DND-41 (cell line): ENCODE measurements at regions not wholly inside any gene's neighbourhood (a gene's known extent, or its start where the extent isn't known, plus 50 kb on each side); places are given as distances from the start of the nearest gene placed in this dataset.

Source experiments
- ATAC-seq: fragments of 200-7000 bp; cut with Tn5 transposase; 3 replicates; pipeline ENCODE4 v1.9.1; 2021; ENCODE audit warnings: low read depth; ENCODE audit not compliant: insufficient read depth
- DNase-seq: peaks from one replicate; pipeline ENCODE4 v3.0.0-alpha.2; 2020
- H2AFZ ChIP-seq: 2 replicates; pipeline ENCODE4 v1.6.0; 2012; ENCODE audit warnings: low read depth, low read length
- H3K27ac ChIP-seq: 2 replicates; pipeline ENCODE4 v1.5.1; 2012; ENCODE audit warnings: low read length, inconsistent platforms
- H3K27me3 ChIP-seq: fragments of 200-600 bp; sonication (generic); 2 replicates; pipeline ENCODE4 v1.6.0; 2012; ENCODE audit warnings: low read length, mild to moderate bottlenecking, inconsistent platforms; ENCODE audit not compliant: insufficient read depth, poor library complexity
- H3K36me3 ChIP-seq: 2 replicates; pipeline ENCODE4 v1.5.1; 2012; ENCODE audit warnings: low read length, inconsistent platforms; ENCODE audit not compliant: insufficient read depth
- H3K4me1 ChIP-seq: 2 replicates; pipeline ENCODE4 v1.5.1; 2012; ENCODE audit warnings: mild to moderate bottlenecking, low read length; ENCODE audit not compliant: insufficient read depth
- H3K4me2 ChIP-seq: 2 replicates; pipeline ENCODE4 v1.6.0; 2012; ENCODE audit warnings: mild to moderate bottlenecking, moderate library complexity, low read length, inconsistent platforms; ENCODE audit not compliant: insufficient read depth
- H3K4me3 ChIP-seq, 2 experiments: fragments of 200-600 bp in 1 of 2; shearing (Covaris generic) in 1 of 2; 2 replicates each; pipeline ENCODE4 v1.5.1; 2012 to 2016; ENCODE audit warnings: inconsistent platforms in 2 of 2, low read length in 2 of 2, mild to moderate bottlenecking in 2 of 2, low read depth in 1 of 2, moderate library complexity in 1 of 2
- H3K79me2 ChIP-seq: 2 replicates; pipeline ENCODE4 v1.6.0; 2012; ENCODE audit warnings: low read length, inconsistent platforms; ENCODE audit not compliant: insufficient read depth
- H3K9ac ChIP-seq: 2 replicates; pipeline ENCODE4 v1.6.0; 2012; ENCODE audit warnings: low read depth, mild to moderate bottlenecking, inconsistent platforms, low read length, moderate library complexity
- H3K9me3 ChIP-seq: 2 replicates; pipeline ENCODE4 v1.5.1; 2012; ENCODE audit warnings: low read length, moderate library complexity, mild to moderate bottlenecking, inconsistent platforms; ENCODE audit not compliant: insufficient read depth, severe bottlenecking
- H4K20me1 ChIP-seq: 2 replicates; pipeline ENCODE4 v1.6.0; 2012; ENCODE audit warnings: low read length; ENCODE audit not compliant: insufficient read depth
- CTCF ChIP-seq: IDR thresholded peaks from 2 replicates; pipeline ENCODE4 v1.5.1; 2012; ENCODE audit warnings: borderline replicate concordance, low read length, moderate library complexity, mild to moderate bottlenecking; ENCODE audit not compliant: poor library complexity, severe bottlenecking; ENCODE audit errors: extremely low read depth
- EZH2 ChIP-seq: IDR thresholded peaks from 3 replicates; pipeline ENCODE4 v1.6.1; 2012; ENCODE audit warnings: borderline replicate concordance, low read depth, mild to moderate bottlenecking, moderate library complexity, low read length, inconsistent platforms; ENCODE audit not compliant: severe bottlenecking

GRCh38 chr1:114318961-114319360 lies 165.3 kb upstream of the SYT6 start:
- no peaks in the 10 kb centered on the region for H3K36me3 ChIP-seq

GRCh38 chr1:114316204-114316603 lies 162.5 kb upstream of the SYT6 start:
- Histone ChIP-seq H3K27ac (no peak overlapping the region), H2AFZ (no peak overlapping the region), H3K27me3 (no peaks in the 10 kb centered on the region), H3K36me3 (no peaks in the 10 kb centered on the region), H3K79me2 (no peaks in the 10 kb centered on the region), H3K9ac (no peak overlapping the region), H3K9me3 (peaks cover 3% of the 10 kb centered on the region), H3K4me3 (no peak overlapping the region), H3K4me2 (no peak overlapping the region), H4K20me1 (no peaks in the 10 kb centered on the region), H3K4me1 (no peaks in the 10 kb centered on the region)
- ATAC-seq (no peak), DNase-seq (no peak)
- no peak for TF ChIP-seq EZH2

More at GRCh38 chr1:114318961-114319360, 165.3 kb upstream of the SYT6 start:
- Histone ChIP-seq H2AFZ (no peak overlapping the region), H3K27ac (no peak overlapping the region), H3K4me3 (no peak overlapping the region), H4K20me1 (no peaks in the 10 kb centered on the region), H3K27me3 (no peaks in the 10 kb centered on the region), H3K79me2 (no peaks in the 10 kb centered on the region), H3K4me1 (peaks cover 13% of the 10 kb centered on the region), H3K9me3 (no peaks in the 10 kb centered on the region), H3K9ac (no peak overlapping the region), H3K4me2 (no peak overlapping the region)
- ATAC-seq (no peak), DNase-seq (no peak)
- TF ChIP-seq CTCF = no peak

- DNase-seq = no peak
- H2AFZ ChIP-seq = no peak overlapping the region
- ATAC-seq = no peak
- H3K36me3 ChIP-seq = no peaks in the 10 kb centered on the region
- H3K79me2 ChIP-seq = no peaks in the 10 kb centered on the region
- H3K9me3 ChIP-seq = peaks cover 3% of the 10 kb centered on the region
- no peak overlapping the region for H3K4me2 ChIP-seq
- H3K27me3 ChIP-seq = no peaks in the 10 kb centered on the region
- H3K27ac ChIP-seq = no peak overlapping the region
- TF ChIP-seq CTCF (no peak), EZH2 (no peak)
- no peaks in the 10 kb centered on the region for H4K20me1 ChIP-seq
- H3K4me3 ChIP-seq = no peak overlapping the region
- no peak overlapping the region for H3K9ac ChIP-seq
- 0 out of 2 replicates have a peak, but pooled peaks cover under 1% of the 10 kb centered on the region for H3K4me1 ChIP-seq
Measured at GRCh38 chr1:114315631-114316030, 162.0 kb upstream of the SYT6 start.

- H3K36me3 ChIP-seq = no peaks in the 10 kb centered on the region
- H3K4me2 ChIP-seq = no peak overlapping the region
- no peak overlapping the region for H3K4me3 ChIP-seq
- H3K9me3 ChIP-seq = peaks cover 3% of the 10 kb centered on the region
- H3K27ac ChIP-seq = no peak overlapping the region
- H3K79me2 ChIP-seq = no peaks in the 10 kb centered on the region
- TF ChIP-seq EZH2 = no peak
- TF ChIP-seq CTCF = no peak
- ATAC-seq = no peak
- H3K27me3 ChIP-seq = no peaks in the 10 kb centered on the region
- H2AFZ ChIP-seq = no peak overlapping the region
- H3K4me1 ChIP-seq = peaks cover 2% of the 10 kb centered on the region; the same call in 1 of the 2 replicates
- no peak overlapping the region for H3K9ac ChIP-seq
- no peak for DNase-seq
- no peaks in the 10 kb centered on the region for H4K20me1 ChIP-seq
Measured at GRCh38 chr1:114314576-114314975, 160.9 kb upstream of the SYT6 start.
